Right kidney (tissue), 1 donor: ENCODE measurements at regions not wholly inside any gene's neighbourhood (a gene's known extent, or its start where the extent isn't known, plus 50 kb on each side); places are given as distances from the start of the nearest gene placed in this dataset.

Experiments
- DNase-seq: peaks from one replicate; pipeline ENCODE4 v3.0.0-alpha.2; 2016

DNA sequence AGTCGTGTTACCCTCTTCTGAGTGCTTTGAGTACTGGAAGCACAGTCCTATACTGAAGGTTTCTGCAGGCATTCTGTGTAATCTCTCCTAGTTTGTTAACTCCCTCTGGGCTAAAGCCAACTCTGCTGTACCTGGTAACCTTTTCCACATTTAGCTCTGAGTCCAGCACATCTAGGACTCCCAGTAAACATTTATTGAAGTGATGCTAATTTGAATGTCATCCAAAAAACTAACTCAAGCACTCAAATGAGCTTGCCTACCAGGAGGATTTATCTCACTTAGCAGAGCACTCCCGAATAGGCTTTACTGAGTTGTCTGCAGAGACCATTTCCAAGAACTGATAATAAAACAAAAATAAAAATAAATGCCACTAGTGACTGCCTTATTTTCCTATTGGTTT, 79.5 kb upstream of the NFIB start:
- no peak for DNase-seq

DNA sequence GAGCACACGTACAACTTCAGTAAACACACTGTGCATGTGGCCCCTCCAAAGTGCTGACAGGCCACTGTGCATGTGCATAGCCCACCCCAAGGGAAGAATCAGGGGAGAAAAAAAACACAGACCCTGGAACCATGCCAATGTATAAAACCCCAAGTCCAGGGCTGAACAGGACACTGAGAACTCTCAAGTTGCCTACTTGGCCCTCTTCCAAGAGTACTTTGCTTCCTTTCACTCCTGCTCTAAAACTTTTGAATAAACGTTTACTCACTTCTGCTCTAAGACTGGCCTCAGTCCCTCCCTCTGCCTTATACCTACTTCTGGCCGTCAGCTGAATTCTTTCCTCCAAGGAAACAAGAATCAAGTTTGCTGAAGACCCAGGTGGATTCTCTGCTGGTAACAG, 77.7 kb upstream of the NFIB start:
- no peak for DNase-seq

DNA sequence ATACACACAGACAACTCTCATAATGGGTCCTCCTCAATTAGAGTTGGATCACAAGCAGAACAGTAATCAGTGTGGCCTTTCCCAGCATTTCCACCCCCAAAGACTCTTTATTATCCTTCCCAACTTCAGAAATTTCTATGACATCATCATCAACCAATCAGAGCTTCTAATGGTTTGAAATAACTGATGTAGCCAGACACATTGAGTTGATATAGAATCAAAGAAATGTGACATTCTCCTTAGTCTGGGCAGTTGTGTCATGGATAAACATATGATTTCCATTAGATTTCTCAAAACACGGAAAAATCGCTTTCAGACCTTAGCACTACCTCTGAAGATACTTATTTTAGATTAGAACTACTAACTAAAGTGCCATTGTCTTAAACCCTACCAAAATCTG, 75.7 kb upstream of the NFIB start:
- DNase-seq: no peak

DNA sequence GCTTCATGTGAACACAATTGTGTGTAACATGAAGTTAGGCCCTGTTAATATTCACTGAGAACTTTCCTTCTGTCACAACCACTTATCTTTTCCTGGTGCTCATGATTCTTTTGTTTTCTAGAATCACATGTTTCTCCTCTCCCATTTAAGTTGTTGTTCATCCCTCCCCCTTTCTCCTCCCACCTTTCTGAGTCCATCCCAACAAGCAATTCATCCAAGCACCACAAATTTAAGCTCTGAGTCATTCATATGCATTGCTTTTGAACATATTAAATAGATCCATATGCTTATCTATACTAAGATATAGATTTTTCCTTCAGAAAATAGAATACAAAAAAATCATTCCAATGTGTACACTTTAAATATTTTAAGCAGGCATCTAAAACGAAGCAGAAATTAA, 75.2 kb upstream of the NFIB start:
- DNase-seq: no peak

DNA sequence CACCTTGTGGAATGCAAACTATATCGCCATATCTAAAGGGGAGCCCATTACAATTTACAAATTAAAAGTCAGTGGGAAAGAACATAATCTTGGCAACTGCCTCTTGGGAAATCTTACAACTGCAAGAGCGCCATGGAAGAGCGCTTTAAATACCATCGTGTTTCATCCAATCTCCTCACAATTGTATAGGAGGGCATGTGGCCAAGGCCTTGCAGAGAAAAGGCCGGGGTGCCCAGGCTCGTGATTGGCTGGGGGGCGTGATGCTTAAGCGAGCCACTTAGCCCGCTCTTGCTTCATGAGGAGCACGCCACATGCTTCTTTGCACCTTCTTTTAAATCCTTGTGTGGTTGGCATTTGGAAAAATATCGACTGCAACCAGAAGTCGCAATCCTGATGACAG, 69.8 kb upstream of the NFIB start:
- no peak for DNase-seq

DNA sequence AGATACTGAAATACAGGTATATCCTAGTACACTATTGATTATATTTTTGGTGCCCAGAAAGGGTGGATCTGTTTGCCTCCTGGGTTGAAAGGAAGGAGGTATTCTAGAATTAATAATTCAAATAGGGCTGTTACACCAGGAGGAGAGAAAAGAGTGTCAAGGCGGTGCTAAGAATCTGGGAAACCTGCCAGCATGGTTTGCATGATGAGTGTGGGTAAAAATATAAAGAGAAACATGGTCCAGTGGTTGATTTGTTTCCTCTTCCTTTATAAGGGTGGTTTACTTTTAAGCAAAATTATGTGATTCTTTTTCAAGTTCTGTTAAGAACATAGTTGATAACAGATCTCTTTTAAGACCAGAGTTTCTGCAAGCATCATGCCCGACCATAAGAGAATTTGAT, 69.4 kb upstream of the NFIB start:
- DNase-seq: no peak

DNA sequence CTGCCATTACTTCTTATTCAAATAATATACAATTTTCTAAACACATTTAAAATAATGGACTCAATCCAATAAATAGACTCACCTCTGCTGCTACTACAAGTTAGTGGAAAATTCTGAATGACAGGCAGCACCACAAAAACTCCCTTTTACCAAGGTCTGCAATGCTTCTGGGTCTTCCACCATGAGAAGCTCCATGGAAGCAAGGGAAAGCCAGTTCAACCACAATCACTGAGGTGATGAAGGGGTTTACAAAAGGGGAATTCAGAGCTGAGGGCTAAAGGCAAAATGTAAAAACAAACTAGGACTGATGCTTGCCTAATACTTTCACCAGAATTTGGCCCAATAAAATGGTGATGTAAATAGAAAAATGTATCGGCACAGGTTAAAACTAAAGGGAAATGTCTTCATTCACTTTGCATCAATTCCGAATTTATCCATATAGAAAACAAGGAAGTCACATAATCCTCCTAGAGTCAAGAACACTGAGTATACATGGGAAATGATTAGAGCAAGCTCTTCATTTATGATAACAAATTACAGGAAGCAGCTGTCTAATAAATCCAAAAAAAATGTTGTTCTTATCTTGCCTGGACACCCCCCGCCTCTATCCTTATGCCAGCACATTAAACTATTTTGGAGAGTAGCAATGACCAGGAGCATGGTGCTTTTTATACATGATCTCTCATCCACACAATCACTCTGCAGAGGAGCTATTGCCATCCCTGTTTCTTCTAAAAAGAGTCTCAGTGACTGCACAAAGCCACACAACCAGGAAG, 66.3 kb upstream of the NFIB start:
- DNase-seq: no peak

DNA sequence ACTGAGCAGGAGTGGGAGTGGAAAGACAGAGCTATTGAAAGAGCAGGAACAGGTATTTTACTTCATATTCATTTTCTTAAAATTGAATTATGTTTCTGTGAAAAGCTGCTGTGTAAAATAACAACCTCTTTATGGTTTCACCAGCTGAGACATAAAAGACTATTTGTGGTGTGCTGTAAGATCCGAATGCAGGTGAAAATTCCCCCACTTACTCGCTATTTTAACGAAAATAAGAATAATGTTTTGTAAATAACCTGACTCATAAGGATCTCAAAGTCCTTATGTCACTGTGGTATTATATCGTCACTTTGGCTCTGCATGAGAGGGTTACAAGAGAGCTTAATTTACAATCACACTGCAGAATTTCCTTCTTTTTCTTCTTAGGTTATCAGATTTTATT, 65.3 kb upstream of the NFIB start:
- DNase-seq: no peak

DNA sequence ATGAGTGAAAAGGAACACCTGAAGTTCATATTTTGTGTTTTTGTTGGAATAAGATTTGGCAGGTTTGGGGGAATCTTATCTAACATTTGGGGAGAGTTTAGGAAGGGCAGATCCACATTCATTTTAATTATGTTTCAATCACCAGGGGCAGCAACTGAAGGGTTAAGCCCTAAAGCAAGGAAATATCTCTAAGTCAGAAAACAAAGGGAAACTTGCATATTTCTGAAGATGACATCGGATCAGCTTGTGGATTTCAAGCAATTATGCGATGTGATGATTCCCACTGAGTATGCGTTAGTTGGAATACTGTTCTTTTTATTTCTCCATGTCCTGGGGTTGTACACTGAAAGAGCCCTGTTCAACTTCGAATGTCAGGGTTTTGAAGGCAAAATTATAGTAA, 59.8 kb upstream of the NFIB start:
- no peak for DNase-seq

DNA sequence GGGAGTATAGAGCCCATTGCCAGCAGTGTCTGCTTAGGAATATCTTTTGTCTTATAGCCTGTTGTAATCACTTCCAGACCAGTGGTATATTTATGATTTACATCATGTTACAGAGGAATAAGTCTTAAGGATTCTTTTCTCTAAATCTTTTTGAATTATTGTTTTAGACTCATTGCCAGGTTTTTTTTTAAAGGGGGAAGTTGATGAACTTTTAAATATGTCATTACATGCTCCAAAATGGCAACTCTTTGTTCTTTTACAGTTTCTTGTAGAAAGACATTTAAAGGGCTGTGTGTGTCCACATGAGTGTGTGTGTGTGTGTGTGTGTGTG, 59.4 kb upstream of the NFIB start:
- DNase-seq: no peak

DNA sequence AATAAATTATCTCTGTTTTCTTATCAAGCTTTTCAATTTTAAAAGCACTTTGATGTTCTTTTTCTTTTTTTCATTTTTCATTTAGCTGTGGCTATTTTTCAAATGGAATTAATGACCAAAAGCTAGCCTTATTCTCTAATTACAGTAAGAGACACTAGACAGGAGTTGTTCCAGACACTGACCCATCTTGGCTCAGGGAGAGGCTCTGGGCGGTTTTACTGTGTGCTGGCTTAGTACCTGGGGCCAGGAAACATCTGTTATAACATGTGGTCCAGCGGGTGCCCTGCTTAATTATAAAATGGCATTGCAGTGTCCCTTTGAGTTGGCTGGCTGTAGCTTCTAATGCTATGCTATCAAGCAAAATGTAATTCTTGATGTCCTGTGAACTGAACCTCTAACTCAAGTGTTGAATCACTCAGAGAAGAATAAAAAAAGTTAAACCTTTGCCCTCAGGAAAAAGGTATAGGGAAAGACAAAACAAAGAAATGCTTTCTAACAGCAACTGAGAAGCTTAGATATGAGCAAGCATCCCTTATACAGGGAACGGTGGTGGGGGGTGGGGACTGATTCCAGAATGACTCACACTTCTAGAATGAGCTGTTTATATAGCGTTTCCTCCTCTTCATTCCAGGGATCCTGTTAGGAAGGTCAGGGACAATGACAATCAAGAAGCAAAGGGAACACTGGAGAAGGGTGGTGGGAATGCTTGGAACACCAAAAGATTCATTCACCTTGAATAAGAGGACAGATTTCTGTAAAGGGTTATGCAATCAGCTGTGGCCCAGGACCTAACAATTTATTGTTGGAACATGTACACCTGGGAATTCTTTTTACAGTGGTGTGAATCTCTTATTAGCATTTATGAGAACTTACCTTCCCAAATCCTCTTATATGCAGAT, 58.7 kb upstream of the NFIB start:
- DNase-seq: no peak

DNA sequence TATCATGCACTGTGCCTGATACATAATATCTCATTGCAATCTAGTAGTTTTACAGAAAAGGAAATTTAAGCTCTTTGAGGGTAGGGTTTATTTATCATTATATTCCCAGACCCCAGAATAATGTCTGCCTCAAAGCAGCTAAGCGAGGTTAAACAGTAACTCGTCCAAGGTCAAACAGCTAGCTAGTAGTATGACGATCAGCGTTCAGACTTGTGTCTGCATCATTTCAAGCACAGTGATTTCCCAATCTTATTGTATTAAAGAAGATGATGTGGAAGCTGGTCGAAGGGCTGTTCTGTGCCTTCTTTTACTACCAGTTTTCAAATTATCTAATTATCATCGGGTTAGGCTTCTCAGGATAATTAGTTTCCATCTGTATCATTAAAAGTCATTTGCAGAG, 55.1 kb upstream of the NFIB start:
- DNase-seq: no peak

DNA sequence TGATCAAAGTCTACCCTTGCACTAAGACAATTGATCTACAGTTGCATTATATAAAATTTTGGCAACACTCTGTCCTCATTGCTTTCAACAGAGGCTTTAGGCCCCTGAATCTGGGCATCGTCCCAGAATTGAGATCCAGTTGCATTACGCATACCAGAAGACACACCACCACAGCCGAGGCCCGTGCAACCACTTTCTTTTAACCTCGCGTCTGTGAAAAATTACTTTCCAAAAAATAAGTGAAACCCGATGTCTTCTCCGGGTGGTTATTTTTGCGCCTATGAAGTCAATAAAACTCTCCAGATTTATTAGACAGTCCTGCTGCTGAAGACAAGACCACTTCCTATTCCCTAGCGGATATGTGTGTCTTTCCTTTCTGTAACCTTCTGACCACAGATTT, 52.1 kb upstream of the NFIB start:
- no peak for DNase-seq

DNA sequence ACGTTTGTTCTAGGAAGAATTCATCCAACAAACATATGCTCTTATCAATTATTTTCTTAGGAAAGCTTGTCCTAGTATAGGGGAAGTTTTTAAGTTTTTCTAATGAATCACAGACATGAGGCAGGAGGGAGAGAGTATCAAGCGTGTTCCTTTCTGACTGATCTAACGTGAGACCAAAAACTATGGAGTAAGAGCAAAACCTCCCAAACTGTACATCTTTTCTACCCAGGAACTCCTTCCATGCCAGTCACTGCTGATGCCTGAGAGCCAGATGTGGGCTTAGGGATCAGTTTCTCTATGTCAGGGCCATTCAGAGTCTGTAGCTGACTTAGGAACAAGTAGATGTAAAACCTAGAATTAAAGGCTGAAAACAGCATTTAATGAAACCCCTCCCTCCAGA, 51.7 kb upstream of the NFIB start:
- no peak for DNase-seq
